HG03060 (cell line): ENCODE measurements at regions not wholly inside any gene's neighbourhood (a gene's known extent, or its start where the extent isn't known, plus 50 kb on each side); places are given as distances from the start of the nearest gene placed in this dataset.
"Not testable (repeated sequence)": the region's sequence is repeated elsewhere in the genome, so short reads cannot be mapped to it uniquely, and the experiment has no call there.

ENCODE experiments used
- ATAC-seq: cut with Tn5 transposase; IDR thresholded peaks from one replicate; pipeline ENCODE4 v1.9.1; 2021; ENCODE audit warnings: low read depth, moderate number of reproducible peaks; ENCODE audit not compliant: unreplicated experiment

DNA sequence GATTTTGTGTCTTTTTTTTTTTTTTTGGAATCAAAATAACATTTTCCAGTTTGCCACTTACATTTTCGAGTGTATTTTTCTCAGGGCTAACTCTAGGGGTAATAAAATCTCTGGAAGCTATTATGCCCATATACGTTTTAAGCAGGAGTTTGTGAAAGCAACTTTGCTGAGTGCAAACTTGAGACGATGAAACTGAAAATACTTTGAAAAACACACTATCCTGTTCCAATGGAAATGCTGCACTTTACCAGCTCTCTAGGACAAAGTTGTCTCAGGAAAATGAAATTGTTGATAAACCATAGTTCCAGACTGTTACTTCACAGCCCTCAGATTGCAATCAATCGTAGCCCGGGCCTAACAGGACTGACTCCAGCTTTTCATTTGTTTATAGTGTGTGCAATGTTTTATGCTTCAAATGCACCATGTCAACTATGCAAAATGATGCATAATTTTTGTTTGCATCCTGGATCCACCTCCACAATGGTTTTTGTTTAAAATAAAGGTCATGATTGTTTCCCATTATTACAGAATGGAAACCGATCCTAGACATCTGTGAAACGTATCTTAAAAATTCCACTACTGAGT, 220.6 kb upstream of the PKN2 start:
- no peak for ATAC-seq

DNA sequence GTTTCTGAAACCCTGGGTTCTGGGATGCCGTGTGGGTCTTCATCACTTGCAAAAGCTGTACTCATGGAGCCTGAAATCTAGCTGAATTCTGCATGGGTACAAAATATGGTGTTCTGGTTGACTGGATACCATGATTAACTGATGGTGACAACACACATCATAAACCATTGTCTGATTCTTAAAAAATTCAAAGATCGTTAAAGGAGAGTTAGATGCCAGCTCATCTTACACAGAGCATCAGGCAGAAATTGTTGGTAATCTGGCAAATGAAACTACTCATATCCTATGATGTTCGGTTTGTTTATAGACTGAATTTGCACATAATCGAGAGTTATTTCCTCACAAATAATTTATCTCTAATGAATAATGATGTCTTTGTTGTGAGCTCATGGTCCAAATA, 218.1 kb upstream of the PKN2 start:
- ATAC-seq, result no peak

DNA sequence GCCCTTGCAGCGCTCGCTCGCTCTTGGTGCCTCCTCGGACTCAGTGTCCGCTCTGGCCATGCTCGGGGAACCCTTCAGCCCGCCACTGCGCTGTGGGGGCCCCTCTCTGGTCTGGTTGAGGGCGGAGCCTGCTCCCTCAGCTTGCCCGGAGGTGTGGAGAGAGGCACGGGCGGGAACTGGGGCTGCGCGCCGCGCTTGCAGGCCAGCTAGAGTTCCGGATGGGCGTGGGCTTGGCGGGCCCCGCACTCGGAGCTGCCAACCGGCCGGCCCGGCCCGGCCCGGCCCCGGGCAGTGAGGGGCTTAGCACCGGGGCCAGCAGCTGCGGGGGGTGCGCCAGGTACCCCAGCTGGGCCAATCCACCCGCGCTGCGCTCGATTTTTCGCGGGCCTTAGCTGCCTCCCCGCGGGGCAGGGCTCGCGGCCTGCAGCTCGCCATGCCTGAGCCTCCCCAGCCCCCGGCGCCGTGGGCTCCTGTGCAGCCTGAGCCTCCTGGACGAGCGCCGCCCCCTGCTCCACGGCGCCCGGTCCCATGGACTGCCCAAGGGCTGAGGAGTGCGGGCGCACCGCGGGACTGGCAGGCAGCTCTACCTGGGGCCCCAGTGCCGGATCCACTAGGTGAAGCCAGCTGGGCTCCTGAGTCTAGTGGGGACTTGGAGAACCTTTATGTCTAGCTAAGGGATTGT, 217.0 kb upstream of the PKN2 start:
- no peak for ATAC-seq

DNA sequence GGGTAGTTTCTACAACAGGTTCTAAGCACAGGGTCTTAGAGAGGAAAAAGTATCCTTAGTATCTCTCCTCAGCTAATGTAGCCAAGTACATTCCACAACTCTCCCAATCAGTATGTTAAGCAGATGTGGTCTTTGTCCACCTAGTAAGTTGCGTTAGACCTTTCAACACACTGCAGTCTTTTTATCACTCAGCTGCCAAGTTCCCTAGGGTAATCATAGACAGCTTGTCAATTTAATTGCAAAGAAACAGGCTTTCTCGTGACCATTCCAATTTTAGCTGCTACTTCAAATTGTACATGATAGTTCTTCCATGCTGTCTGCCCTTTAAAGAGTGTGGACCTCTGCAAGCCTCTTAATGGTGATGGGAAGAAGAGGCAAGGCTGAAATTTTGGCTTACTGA, 211.8 kb upstream of the PKN2 start:
- ATAC-seq, result no peak

DNA sequence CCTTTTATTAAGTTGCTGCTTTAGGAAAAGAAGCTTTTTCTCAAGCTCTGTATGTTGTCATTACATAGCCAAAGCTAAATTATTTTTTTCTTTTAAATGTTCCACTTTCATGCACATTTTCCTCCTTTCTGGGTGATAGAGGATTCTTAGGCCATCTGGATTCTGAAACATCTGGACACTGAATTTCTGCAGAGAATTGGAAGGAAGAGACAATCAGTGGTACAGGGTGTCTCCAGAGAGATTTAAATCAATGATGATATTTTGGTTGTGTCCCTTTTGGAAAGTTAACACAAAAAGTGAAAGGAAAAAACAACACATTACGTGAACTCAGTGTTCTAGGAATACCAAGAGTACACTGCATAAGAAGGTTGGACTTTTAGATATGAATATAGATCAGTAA, 211.4 kb upstream of the PKN2 start:
- no peak for ATAC-seq

DNA sequence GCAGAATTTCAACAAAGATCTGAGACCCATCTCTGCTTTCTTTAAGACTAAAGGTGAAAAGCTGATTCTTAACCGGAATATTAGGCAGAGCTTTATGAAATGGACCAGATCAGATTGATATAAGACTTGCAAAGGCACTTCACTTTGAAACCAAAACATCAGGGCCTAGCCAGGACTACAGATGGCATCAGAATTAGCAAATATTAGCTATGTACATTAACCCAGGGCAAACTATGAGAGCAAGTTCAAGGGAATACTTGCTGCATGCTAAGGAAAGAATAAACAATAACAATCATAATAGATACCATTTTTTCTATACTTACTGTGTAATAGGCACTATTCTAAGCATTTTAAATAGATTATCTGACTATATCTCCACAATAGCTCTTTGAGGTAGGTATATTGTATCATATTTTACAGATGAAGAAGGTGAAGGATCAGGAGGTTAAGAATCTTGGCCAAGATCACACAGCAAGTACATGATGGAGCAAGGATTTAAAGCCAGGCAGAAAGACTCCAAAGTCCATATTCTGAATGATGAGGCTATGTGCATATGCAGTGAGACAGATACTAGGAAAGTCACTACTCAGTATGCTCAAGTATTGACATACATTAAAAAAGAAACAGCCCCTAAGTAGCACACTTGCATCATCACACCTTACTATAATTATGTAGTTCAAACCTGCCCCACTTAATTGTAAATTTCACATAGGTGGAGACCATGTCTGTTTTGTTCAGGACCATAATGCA, 209.3 kb upstream of the PKN2 start:
- ATAC-seq, result no peak

DNA sequence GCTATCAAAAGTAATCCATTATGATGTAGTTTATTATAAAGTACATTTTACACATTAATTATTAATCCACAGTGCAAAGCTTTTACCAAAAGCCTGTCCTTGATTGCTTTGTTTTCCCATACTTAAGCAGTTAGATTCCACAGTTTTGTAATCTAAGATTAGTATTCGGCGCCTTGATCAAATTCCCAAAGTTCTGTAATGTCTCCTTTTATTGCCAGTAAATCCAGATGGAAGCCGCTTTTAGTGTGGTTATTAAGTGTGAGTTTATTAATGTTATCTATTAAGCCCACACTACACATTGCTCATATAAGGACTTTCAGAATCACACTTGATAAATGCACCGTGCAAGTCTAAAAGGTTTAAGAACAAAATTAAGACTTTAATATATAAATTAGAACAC, 199.2 kb upstream of the PKN2 start:
- ATAC-seq, result no peak

DNA sequence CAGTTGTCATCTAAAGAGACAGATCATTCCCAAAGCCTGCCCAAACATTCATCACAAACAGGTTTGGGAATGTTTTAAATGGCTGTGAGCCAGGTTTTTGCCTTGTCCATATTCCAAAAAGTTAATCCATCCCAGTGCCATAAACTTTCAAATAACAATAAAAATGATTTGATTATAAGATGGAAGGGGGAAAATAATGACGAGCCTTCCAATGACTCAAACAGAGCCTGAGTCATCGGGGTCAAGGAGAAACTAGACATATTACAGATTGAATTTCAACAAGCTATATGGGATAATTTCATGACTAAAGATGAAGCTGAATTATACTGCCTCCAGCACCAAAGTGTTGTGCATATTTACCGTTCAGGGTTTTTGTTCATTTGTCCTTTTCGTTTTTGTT, 195.8 kb upstream of the PKN2 start:
- ATAC-seq, result no peak

DNA sequence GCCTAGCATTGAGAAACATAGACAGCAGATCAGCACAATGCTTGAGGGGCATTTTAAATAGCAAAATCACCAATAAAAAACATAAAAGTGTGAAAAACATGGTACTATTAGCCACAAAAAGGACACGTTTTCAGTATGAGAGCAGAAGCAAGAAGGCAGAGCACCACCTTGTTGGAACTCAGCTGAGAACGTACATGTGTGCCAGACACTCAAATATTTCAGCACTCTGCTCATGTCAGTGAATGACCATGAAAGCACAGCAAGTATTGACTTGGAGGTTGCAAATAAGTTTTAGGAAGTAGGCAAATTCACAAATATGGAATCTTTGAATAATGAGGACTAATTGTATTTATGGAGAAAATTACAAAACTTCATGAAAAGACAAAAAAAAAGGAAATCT, 193.4 kb upstream of the PKN2 start:
- no peak for ATAC-seq

DNA sequence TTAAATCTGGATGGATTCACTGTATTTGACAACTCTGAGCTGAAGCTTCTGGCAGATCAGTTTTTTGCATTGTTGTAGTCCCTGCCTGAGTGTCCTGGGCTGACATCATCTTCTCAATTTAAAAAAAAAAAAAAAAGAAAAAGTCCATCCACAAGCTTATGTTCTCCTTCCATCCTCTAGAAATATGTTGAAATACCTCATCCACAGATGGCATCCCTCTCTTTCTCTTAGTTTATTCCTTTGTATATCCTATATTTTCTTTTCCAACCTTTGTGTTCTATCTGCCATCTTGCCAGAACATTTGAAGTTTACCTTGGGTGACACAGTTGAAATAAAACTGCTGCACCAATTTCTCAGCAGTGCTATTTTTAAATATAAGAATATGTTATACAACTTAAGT, 184.4 kb upstream of the PKN2 start:
- ATAC-seq, result no peak

DNA sequence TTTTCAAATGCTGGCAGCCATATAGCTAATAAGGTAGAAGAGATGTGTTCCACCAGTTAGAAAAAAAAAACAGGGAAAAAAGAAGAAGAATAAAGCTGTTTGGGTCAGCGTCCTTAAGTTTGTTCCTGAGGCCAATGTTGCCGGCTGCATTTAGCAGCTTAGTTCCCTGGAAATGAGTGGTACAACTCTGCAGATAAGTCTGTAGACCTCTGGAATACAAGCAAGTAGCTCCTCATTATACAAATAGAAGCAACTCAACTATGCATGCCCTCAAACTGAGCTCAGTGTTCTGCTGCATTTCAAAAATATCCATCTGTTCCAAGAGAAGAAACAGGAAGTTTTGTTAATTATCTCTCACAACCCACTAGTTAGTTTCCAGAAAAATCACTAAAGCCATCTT, 181.2 kb upstream of the PKN2 start:
- ATAC-seq, result no peak

DNA sequence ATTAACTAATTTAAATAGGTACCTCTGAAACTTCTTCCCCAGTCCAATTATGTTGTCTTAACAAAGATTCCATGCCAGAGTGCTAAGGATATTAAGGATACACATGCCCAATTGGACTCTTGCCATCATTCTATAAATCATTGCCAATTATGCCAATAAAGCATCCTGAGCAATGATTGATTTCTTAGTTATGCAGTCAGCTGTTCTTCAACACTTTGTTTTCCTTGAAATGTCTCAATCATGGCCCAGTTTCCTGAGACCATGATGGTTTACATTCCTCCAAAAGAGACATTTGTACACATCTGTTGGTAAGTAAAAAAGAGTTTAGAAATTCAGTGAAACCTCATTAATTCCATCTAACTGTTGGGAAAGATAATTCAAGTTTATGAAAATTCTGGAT, 180.4 kb upstream of the PKN2 start:
- ATAC-seq, result no peak

DNA sequence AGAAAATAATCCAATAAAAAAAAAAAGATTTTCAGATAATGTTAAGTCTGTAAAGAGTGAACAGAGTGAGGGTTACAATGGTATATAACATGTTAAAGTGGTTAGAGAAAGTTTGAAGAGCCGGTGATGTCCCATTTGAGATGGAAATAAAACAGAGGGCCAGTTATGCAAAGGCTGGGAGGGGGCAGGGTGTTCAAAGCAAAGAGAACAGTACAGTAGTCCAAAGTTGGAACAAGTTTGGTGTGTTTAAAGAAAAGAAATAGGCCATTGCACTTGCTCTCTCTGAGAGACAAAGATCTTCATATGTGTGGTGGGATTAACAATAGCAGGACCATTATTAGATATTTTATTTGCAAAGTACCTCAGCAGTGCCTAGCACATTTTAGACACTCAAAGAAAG, 179.5 kb upstream of the PKN2 start:
- ATAC-seq, result no peak

DNA sequence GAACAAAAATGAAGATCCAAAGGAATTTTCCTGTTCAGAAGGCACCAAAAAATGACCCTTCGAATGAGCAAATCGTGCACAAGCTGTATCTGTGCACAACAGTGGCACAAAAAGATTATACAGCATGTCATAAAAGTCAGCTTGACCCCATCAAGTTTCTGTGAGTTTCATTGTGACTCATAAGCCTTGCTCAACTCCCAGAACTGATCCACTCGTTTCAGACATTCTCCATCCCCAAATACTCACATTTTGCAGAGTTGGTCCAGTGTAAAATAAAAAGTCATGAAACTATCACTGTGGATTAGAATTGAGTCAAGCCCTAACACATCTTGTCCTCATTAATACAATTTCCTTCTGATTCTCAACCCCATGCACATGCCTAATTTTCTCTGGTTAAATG, 174.7 kb upstream of the PKN2 start:
- ATAC-seq, result no peak

DNA sequence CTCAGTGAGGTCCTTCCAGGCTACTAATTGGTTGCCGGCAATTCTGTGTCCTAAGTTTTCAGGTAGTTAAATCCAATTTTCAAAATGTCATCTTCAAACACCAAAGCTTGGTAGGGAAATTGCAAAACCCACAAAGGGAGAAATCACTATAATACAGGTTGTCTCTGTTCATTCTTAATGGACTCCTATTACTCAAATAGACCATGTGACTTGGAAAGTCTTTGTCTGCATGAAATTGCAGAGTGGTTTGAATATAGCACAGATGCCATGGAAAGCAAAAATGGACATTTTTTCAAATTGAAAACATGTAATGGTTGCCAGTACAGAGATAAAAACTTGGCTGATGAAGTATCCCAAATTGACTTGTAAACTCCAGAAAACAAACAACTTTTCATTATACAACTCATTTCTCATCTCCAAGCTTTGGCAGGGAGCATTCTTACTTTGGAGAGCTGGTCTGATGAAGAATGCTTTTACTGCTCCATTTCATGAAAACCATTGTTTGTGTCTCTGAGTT, 169.5 kb upstream of the PKN2 start:
- no peak for ATAC-seq

DNA sequence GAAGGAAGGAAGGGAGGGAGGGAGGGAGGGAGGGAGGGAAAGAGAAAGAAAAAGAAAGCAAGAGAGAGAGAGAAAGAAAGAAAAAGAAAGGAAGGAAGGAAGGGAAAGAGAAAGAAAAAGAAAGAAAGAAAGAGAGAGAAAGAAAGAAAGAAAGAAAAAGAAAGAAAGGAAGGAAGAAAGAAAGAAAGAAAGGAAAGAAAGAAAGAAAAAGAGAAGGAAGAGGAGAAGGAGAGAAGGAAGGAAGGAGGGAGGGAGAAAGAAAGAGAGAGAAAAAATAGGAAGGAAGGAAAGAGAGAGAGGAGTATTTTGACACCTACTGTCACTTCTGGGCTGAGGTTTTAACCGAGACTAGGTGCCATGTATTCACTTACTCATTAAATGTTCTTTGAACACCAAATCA, 166.6 kb upstream of the PKN2 start:
- not testable (repeated sequence) for ATAC-seq

DNA sequence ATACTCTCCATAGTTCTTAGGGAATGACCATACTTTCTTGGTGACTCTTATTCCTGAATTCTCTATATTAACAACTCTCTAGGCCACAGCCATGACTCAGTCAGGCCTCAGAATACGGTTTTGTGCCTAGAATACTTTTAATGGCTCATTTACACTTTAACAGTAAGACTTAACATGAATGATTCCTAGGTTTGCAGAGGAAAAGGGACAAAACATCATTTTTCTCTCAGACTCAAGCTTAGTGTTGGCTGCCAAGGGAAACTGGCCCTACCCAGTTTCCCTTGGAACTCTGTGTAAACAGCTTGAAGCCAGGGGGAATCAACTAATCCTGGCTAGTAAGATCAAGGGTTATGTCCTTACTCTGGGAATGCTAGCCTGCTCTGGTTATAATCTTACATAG, 164.9 kb upstream of the PKN2 start:
- no peak for ATAC-seq

DNA sequence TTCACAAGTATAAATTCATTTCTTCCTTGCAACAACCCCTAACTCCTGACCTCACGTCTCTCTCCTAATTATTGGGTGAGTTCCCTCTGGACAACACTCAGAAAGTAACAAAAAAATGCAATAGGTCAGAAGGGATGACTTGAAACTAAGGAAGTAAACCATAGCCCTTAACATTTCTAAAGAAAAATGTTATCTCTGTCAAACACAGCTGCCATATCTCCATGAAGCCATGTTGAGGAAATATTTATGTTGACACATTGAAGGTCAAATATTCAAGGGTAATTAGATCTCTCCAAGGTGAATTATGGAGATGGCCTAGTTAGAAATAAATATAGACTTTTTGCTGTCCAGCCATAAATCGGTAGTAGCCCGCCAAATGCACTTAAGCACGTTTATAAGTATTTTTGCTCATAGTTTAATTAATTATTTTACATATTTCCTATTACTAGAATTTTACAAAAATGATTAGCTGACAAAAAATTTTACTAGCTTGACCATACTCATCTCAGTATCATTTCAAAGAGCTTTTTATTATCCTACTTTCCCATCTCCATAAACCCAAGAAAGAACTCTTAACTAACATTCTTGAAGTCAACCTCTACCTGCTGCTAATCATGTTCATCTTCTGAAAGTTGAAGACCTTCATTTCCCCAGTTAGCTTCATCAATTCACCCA, 160.1 kb upstream of the PKN2 start:
- no peak for ATAC-seq

DNA sequence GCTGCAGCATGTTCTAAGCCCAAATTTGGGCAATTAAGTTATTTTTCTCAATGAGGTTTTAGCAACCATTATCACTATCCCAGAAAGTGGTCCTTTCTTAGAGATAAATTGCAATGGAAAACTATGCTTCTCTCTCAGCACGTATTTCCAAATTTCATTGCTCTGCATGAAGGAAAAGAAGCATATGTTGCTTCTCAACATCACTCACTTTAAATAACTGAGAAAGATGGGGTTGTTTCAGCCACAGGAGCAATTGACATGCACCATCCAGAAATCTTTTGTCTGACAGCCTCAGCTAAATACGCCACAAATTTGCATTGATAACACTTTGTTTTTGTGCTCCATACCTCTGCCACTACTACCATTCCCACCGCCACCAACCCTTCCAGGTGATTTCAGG, 157.6 kb upstream of the PKN2 start:
- no peak for ATAC-seq

DNA sequence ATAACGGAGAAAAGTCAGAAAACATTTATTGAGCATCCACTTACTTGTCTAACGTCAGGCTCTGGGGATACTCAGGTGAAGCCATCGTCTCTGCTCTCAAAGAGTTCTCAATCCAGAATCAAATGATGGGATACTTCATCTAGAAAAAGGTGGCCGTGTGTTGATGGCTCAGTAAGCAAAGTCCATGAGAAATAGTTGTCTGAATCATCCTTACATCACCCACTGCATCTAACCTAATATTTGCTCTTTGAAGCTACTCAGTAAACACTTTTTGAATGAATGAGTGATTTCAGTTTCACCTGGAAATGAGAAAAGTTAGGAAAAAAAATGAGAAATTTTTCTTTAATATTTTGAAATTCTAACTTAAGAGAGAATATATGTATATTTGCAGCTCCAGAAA, 155.3 kb upstream of the PKN2 start:
- ATAC-seq, result no peak

DNA sequence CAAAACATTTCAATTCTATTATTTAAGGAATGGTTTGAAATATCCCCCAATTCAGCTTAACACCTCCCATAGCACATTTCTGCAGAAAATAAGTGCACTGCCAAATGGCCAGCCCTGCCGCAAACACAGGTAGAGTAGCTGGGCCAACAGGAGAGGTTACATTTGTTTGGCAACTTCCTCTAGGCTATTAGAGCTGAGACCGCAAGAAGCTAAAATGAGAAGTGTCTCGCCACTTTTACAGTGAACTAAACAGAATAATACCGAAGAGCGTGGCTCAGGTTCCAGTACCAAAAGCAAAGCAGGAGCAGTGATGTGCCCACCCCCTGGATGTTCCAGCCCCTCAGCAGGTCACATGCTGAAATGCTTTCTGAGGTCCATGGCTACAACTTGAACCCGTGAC, 154.5 kb upstream of the PKN2 start:
- ATAC-seq, result no peak
